ENCODE measurements at regions not wholly inside any gene's neighbourhood (a gene's known extent, or its start where the extent isn't known, plus 50 kb on each side); places are given as distances from the start of the nearest gene placed in this dataset.

DNA sequence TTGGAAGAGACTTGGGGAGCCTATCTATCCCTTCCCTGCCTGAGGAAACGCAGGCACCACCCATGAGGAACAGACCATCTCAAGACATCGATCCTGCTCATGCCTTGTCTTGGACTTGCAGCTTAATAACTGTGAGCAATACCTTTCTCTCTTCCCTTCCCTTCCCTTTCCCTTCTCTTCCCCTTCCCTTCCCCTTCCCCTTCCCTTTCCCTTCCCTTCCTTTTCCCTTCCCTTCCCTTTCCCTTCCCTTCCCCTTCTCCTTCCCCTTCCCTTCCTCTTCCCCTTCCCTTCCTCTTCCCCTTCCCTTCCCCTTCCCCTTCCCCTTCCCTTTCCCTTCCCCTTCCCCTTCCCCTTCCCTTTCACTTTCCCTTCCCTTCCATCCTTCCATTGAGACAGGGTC lies 650.7 kb upstream of the SOX11 start:
- TF ChIP-seq TAF1 (IDR thresholded peaks at IDR 0.05; ENCODE audit: borderline replicate concordance, insufficient read depth, low read length) = no peak
- no peak for TF ChIP-seq POLR2AphosphoS5 (IDR thresholded peaks at IDR 0.05; ENCODE audit: low read depth, low read length)
- TF ChIP-seq, protein P1, sequence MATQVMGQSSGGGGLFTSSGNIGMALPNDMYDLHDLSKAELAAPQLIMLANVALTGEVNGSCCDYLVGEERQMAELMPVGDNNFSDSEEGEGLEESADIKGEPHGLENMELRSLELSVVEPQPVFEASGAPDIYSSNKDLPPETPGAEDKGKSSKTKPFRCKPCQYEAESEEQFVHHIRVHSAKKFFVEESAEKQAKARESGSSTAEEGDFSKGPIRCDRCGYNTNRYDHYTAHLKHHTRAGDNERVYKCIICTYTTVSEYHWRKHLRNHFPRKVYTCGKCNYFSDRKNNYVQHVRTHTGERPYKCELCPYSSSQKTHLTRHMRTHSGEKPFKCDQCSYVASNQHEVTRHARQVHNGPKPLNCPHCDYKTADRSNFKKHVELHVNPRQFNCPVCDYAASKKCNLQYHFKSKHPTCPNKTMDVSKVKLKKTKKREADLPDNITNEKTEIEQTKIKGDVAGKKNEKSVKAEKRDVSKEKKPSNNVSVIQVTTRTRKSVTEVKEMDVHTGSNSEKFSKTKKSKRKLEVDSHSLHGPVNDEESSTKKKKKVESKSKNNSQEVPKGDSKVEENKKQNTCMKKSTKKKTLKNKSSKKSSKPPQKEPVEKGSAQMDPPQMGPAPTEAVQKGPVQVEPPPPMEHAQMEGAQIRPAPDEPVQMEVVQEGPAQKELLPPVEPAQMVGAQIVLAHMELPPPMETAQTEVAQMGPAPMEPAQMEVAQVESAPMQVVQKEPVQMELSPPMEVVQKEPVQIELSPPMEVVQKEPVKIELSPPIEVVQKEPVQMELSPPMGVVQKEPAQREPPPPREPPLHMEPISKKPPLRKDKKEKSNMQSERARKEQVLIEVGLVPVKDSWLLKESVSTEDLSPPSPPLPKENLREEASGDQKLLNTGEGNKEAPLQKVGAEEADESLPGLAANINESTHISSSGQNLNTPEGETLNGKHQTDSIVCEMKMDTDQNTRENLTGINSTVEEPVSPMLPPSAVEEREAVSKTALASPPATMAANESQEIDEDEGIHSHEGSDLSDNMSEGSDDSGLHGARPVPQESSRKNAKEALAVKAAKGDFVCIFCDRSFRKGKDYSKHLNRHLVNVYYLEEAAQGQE (IDR thresholded peaks at IDR 0.05; ENCODE audit: insufficient read depth in 1 of 2, low read depth in 2 of 2, low read length in 2 of 2) = no peak
